ENCODE measurements at regions not wholly inside any gene's neighbourhood (a gene's known extent, or its start where the extent isn't known, plus 50 kb on each side); places are given as distances from the start of the nearest gene placed in this dataset.

DNA sequence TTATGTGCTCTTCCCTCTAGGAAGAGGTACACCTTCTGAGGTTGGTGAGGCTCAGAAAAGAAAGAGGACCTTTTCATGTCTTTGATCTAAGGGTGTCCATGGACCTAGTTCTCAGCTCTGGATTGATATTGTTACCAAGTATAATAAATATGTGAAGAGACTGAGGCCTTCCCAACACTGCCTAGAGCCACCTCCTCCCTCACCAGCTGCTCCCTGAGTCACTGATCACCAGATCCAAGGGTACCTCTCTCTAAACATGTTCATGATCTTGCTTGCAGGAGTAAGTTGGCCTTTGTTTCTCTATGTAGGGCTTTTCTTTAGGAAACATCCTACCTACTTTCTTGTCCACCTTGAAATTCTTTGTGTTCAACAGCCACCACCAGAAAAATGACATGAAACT lies 218.8 kb upstream of the ADRA1B start:
- TF ChIP-seq, protein P1, sequence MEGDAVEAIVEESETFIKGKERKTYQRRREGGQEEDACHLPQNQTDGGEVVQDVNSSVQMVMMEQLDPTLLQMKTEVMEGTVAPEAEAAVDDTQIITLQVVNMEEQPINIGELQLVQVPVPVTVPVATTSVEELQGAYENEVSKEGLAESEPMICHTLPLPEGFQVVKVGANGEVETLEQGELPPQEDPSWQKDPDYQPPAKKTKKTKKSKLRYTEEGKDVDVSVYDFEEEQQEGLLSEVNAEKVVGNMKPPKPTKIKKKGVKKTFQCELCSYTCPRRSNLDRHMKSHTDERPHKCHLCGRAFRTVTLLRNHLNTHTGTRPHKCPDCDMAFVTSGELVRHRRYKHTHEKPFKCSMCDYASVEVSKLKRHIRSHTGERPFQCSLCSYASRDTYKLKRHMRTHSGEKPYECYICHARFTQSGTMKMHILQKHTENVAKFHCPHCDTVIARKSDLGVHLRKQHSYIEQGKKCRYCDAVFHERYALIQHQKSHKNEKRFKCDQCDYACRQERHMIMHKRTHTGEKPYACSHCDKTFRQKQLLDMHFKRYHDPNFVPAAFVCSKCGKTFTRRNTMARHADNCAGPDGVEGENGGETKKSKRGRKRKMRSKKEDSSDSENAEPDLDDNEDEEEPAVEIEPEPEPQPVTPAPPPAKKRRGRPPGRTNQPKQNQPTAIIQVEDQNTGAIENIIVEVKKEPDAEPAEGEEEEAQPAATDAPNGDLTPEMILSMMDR (IDR thresholded peaks at IDR 0.05) = no peak
- no peak for TF ChIP-seq POLR2A (IDR thresholded peaks at IDR 0.05)

Data from breast epithelium (tissue), 3 donors.